ENCODE measurements at regions not wholly inside any gene's neighbourhood (a gene's known extent, or its start where the extent isn't known, plus 50 kb on each side); places are given as distances from the start of the nearest gene placed in this dataset.

- TF ChIP-seq POLR2AphosphoS5 (IDR thresholded peaks at IDR 0.05; ENCODE audit: low read depth), result no peak
- no peak for TF ChIP-seq CTCF (conservative IDR thresholded peaks at IDR 0.05; ENCODE audit: low read depth in 2 of 2)
- TF ChIP-seq ETS1 (IDR thresholded peaks at IDR 0.05), result no peak
- no peak for TF ChIP-seq EZH2 (IDR thresholded peaks at IDR 0.05; ENCODE audit: low read depth, unreplicated experiment)
- TF ChIP-seq ZNF462 (CRISPR knock-in tag; IDR thresholded peaks at IDR 0.05), result no peak
- TF ChIP-seq EZH2phosphoT487 (IDR thresholded peaks at IDR 0.05; ENCODE audit: unreplicated experiment), result no peak
- TF ChIP-seq CREB1 (CRISPR knock-in tag; IDR thresholded peaks at IDR 0.05; ENCODE audit: low read depth), result no peak
Measured at GRCh38 chr5:118616281-118616680, 372.1 kb downstream of the DTWD2 start.

All from GM23338 (cell line).